Kidney tubule cell (primary cell): ENCODE measurements at regions not wholly inside any gene's neighbourhood (a gene's known extent, or its start where the extent isn't known, plus 50 kb on each side); places are given as distances from the start of the nearest gene placed in this dataset.
"Not testable (repeated sequence)": the region's sequence is repeated elsewhere in the genome, so short reads cannot be mapped to it uniquely, and the experiment has no call there.

ENCODE experiments used
- DNase-seq: peaks from one replicate; pipeline ENCODE4 v3.0.0-alpha.2; 2018; ENCODE audit warnings: low spot score

DNA sequence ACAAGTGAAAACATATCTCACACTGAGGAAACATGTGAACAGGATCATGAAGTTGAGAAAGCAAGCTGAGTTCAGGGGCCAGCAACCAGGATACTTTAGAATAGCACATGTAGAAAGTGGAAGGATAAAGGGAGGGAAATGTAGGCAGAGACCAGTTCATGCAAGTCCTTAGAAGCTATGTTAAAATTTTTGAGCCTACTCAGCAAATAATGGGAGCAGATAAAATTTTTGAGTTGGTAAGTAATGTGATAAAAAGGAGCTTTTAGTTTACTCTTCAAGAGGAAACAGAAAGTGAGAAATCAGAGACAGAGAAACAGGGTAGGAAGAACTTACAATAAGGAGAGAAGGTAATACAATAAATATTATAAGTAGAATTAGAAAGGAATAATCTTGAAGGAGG is 105.6 kb upstream of the ZBTB20 start:
- DNase-seq: no peak

DNA sequence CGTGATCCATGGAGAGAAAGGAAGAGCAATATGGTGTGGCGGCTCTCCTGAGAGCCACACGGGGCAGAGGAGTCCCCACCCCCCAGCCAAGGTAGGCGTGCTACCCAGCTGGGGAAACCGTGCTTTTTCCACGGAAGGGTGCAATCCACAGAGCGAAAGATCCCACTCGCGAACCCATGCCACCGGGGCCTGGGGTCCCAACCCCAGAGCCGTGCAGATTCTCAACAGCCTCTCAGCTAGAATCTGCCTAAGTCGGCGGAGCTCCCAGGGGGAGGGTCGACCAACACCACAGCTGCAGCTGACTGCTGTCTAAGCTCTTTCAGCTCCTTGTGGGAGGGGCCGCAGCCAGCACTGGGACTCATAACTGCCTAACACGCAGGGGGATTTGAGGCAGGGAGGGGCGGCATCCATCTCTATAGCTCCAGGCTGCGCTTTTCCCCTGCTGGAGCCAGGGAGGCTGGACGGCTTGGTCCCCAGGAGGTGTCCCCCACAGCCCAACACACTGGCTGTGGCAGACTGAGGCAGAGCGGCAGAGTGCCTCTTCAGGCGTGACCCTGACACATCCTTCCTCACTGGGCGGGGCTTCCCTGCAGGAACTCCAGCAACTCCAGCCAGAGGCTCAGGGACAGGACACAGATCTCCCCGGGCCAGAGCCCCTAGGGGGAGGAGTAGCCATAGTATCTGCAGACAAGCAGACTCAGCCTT is 107.6 kb upstream of the ZBTB20 start:
- DNase-seq: peak; percentile 60

DNA sequence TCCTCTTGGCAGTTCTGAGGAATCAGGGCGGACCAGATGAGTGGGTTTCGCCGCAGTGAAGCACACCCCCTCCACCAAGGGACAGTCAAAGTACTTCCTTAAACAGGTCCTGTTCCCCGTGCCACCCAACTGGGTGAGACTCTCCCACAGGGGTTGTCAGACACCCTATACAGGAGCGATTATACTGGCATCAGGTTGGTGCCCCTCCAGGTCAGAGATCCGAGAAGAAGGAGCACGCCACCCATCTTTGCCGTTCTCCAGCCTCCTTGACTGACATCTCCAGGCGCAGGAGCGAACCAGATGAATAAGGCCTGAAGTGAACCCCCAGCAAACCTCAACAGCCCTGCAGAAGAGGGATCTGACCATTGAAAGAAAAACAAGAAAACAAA is 108.1 kb upstream of the ZBTB20 start:
- no peak for DNase-seq

DNA sequence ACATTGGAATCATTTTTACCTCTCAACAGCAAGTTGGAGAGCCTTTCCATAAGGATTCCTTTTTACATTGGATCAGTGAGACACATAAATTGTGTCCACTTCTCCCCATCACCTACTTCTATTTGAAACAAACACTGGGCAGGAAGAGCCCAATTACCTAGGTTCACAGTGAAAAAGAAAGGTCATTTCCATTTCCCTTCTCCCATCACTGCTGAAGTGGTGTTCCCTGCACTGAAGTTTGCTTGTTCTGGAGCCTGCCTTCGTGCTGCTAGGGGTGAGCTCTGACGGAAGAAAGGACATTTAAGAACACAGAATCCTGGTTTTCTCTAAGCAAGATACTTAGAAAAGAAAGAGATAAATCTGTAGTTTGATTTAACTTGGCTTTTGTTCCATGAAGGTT is 123.8 kb upstream of the ZBTB20 start:
- no peak for DNase-seq

DNA sequence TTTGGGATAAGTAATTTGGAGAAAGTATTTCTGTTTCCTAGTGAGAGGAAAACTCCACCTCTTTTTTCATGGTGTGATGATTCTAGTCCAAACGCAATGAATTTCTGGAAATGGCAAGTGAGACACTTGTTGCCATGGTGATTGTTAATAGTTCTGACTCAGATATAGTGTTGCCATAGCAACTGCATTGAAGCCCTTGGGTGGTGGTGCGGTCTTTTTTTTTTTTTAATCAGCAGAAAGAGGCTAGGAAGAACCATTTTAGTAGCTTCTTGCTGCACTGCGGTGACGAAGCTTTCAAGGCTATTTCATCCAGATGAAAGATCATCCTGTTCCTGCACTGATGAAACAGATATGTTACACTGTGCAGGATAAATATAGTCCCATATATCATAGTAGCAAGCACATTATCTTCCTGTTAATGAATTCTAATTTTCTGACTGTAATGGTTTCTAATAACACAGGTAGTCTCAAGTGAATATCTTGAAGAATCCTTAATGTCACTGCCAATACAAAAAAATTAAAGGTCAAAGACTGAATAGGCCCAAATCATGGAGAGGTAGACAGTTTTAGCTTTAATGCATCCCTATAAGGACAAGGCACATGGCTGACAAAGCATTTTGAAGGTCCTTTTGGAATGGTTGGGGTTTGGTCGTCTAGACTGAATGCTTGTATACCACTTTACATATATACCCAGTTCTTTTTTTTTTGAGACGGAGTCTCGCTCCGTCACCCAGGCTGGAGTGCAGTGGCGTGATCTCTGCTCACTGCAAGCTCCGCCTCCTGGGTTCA is 125.1 kb upstream of the ZBTB20 start:
- peak; percentile 43 for DNase-seq

DNA sequence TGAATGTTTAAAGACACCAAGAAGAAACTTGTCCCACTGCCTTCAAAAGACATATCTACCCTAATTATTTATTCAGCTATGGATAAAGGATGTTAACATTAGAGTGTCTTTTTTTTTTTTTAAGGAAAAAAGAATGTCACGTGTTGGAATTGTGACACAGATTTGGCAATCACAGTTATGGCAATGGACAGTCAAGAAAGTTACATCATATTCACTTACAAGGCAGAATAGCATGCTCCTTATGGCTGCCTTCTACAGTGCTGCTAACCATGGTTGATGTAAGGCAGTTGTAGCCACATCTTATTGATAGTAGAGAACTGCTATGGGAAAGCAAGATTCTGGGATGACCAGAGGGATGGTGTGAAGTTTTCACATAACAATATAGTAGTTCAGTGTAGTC is 128.8 kb upstream of the ZBTB20 start:
- DNase-seq: no peak

DNA sequence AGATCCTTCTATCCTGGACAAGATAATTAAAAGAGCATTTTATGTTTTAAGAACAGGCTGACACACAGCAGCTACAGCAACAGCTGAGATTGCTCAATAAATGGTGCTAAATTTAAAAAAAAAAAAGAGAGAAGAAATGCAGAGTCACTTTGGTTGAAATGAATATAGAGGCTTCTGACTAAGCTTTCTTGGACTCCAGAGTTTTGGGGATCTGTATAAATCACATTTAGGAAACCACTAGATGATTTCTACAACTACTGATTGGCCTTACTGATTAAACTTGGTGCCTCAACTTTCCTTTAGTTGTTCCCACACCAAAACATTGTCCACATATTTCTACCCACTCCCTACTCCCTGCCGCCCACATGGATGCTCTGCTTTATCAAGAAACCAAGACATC is 132.9 kb upstream of the ZBTB20 start:
- DNase-seq: no peak

DNA sequence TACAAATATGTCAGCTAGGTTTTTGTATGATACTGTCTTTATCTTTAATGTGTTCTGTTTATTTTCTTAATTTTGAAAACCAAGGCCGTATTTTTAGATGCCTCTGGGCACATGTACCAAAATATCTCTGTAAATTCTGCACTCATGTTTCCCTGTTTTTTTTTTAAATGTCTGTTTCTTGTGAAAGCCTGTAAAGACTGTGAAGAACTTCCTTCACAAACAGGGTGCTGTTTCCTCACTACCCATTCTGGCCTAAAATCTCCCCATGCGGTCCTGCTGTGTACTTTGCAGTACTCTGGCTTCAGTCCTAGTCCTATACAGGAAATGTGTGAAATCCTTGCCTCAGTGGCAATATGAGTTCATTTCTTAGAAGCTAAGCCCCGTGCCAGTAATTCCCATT is 133.4 kb upstream of the ZBTB20 start:
- DNase-seq: no peak

DNA sequence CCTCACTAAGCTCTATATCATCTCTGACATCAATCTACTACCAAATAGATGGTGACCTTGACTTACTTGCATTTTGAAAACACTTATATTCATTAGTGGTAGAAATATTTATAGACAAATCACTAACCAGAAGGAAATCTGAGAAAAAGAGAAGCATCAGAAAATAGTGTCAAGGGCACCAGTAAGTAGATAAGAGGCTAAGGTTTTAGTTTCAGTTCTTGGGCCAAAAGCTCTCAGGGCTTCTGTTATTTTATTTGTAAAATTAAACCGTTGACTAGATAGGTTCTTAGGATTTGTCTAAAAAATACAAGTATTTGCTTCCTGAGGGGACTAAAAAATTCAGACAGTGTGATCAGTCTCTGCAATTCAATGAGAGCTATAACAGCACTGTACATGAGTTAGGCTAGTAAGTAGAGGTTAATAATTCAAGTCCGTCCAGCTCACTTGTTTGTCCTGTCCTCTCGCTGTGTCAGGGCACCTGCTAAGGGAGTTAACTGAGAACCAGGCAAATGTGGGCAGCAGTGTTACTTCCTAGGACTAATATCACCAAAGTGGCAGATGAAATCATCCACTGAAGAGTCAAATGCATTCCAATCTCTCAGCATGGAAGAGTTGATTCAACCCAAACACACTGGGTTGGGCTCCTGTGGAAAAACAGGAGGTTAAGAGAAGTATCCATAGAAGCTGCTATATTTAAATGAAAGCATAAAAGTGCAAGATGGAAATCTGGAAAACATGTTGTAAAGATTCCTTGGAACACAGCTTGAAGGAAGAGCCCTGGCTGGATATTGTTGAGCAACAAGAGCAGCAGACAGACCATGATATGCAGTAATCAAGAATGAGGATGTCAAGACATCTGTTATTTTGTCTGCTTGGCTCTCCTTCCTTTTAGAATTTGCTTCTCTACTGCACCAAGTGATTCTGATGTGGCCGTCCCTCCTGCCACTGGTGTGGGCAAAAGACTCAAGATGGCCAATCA is 134.9 kb upstream of the ZBTB20 start:
- peak; percentile 23 for DNase-seq

DNA sequence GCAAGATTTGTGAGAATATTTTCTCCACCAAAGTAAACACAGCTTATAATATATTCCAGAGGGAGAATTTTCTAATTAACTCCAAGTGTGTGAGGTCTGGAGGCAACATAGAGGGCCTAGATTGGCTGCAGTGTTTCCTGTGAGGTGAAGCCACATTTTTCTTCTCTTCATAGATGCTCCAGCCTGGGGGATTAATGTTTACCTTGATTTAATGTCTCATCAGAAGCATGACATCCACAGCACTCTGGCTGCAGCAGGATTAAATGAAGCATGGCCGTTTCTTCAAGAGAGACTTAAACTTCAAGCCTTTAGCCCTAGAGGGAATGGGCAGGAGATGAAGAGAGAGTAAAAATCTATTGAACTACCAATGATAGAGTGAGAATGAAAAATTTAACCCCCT is 137.9 kb upstream of the ZBTB20 start:
- DNase-seq: peak; percentile 83

DNA sequence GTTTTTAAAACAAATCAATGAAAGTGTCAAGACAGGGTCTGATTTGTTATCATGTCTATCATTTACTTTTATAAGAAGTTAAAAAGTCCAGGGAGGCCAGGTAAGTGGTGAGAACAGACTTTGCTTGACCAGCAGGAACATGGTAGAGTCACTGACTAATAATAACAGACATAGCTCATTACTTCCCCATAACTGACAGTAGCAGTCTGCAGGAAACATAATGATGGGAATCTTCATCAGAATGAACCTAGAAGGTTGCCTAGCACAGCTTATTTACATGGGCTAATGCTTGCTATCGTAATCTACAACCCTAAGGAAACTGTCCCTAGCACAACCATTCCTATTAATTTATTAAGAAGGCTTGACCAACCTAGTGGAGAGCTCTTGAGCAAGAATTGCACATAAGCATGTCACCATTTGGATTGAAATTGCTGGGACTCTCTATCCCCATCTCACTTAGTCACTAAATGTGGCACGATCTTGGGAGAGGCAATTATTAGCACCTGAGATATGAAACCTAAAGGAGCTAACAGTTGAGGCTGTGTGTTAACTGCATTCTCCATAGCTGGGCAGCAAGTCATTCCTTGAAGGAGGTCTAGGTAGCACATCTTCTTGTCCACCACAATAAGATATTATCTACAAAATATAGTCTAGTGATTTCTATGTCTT is 139.6 kb upstream of the ZBTB20 start:
- DNase-seq: peak; percentile 37

DNA sequence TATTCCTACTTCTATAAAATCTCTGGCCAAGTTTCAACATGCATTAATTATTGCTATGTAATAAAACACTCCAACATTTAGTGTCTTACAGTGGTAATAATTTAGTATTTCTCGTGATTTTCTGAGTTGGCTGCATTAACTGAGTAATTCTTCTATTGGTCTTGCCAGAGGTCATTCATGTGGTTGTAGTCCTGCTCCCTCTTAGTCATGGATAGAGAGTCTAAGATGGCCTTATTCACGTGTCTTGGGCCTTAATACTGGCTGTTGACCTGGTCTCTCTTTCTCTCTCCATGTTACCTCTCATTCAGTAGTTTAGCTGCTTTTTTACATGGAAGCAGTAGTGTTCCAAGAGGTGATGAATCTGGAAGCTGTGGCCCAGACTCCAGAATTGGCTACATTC is 140.1 kb upstream of the ZBTB20 start:
- DNase-seq: no peak

DNA sequence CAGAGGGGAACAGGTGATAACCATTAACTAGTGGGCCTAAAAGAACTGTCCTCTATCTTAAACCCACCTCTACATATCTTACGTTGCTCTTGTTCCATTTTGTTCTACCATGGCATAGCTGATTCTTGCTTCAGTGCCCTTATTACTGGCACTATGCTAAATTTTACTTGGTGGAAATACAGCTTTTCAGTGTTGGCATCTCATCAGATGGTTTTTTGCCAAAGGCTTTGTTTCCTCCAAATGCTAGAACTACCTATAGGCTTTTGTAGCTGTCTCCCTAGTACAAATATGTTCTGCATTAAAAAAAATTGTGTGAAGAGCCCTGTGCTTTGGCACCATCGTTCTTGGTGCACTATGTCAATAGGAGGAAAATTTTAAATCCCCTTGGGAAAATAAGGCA is 145.0 kb upstream of the ZBTB20 start:
- no peak for DNase-seq

DNA sequence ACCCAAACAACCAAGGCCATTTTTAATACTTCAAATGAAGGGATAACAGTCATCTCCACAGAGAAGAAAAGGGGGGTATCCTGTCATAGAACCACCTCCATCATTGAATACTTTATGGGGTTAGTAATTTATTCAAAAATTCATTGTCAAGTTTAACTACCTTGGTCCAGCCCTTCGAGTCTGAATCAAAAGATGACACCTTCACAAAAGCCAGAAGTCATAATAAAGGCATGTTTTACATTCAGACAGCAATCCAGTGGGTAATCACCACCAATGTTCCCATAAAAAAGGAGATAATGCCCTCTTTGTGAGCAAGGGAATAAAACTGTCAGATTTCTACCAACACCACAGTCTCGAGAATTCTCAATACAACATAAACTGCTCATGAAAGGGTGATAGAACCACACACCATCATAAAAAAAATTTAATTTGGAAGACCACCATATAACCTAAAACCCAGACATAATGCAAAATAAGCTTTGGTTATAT is 145.6 kb upstream of the ZBTB20 start:
- no peak for DNase-seq

DNA sequence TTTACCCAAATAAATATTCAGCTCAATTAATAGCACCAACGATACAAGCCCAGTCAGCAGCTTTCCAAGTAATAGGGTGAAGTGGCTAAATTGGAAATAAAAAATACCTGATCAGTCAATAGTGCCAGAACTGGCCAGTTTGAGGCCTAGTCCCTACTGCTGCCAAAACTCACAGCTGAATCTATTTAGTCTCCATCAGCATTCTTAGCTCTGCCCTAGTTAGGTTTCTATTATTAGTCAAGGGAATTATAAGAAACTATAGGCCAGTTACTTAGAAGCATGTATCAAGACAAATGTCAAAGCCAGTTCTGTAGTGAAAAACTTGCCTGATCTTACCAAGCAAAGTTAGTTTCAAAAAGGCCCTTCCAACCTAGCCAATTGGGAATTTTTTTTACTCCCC is 146.2 kb upstream of the ZBTB20 start:
- DNase-seq: no peak

DNA sequence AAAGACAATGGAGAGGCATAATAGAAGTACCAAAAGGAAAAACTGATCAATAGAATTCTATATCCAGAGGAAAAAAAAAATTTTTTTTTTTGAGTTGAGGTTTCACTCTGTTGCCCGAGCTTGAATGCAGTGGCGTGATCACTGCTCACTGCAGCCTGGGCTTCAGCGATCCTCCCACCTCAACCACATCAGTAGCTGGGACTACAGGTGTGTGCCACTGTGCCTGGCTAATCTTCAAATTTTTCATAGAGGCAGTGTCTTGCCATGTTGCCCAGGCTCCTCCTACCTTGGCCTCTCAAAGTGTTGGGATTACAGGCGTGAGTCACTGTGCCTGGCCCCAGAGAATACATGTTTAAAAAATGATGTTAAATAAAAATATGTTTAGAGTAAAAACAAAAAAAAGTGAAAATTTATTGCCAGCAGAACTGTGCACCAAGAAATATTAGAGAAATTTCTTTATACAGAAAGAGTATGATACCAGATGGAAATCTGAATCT is 154.3 kb upstream of the ZBTB20 start:
- DNase-seq: no peak

DNA sequence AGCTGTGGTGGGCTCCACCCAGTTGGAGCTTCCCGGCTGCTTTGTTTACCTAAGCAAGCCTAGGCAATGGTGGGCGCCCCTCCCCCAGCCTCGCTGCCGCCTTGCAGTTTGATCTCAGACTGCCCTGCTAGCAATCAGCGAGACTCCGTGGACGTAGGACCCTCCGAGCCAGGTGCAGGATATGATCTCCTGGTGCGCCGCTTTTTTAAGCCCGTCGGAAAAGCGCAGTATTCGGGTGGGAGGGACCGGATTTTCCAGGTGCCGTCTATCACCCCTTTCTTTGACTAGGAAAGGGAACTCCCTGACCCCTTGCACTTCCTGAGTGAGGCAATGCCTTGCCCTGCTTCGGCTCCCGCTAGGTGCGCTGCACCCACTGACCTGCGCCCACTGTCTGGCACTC is 170.9 kb upstream of the ZBTB20 start:
- not testable (repeated sequence) for DNase-seq

DNA sequence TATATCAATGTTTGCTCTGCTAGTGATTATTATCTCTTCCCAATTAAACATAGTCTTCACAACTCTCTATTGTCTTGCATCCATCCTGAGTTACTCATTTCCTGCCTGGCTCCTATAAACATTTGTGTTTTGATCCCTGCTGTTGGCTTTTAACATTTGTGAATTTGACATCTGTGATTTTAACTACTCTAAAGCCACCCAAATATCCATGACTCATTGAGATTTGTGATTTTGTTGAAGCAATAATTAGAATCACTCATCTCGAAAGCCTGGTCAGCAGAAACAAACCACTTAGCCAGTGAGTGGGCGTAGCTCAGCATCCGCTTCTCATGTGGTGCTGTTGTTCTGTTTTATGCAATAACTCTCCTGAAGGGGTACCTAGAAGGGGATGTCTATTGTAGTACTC is 174.3 kb upstream of the ZBTB20 start:
- no peak for DNase-seq

DNA sequence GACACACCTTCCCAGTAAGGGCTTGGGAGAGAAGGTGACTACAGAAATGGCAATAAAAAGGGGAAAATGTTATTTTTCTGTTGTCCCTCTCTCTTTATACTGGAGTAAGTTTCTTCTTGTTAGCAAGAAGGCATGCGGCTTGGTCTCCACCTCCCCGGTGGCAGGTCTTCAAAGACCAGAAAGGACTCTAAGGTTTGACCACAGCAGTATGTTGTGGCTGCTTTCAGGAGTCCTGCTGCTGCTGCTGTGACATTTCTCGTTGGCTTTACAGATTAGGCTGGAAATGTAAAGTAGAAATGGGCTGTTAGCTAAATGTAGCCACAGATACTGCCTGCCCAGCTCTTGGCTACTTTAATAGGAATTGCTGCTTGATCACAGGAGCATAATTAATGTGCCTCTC is 175.8 kb upstream of the ZBTB20 start:
- DNase-seq: no peak

DNA sequence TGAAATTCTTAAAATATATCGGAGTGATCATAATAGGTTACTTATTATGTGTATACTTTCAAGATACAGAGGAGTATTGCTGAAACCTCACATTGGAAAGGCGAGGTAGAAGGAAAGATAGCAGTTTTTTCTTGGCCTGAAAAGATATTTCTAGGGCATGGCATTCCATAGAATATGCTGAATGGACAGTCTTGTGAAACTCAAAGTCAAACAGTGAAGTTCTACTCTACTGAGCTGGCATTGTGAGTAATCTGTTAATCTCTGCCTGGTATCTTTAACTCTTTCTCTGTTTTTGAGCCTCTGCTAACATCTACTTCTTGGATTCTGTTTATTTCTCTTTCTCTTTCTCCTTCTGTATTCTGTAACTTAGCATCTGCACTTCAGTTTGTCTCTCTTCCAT is 176.3 kb upstream of the ZBTB20 start:
- peak; percentile 3 for DNase-seq

DNA sequence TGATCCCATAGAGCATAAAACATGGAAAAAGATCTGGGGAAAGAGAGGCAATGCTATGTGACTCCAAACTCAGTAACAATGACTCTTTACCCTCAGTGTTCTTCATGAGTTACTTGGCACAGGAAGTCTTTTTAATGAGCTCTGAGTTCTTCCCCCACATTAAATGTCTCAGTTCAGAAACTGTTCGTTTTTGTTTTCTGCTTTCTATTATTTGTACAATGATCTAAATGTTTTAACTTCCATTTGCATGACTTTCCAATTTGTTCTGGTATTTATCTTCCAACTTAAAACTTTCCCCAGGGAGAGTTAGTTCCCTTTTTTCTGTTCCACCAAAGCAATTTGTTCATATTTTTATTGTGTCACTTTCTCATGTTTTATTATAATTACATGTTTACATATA is 177.0 kb upstream of the ZBTB20 start:
- DNase-seq: no peak

DNA sequence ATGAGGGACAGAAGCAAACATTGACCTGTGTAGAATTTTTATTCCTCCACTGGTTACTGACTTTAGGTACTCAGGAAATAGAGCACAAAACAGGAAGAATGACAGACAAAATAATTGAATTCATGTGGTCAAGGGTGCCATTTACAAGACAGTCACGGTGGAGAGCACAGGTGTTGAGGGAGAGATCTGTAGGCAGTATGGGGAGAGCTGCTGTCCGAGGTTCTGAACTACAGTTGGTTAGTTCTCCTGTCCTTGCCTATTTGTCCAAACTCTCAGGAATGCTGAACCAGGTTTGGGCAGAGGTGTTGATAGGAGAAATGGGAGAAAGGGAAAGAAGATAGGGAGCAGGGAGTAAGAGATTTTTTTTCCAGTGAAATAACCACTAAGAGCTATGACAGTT is 178.5 kb upstream of the ZBTB20 start:
- peak; percentile 24 for DNase-seq
